ENCODE measurements at regions not wholly inside any gene's neighbourhood (a gene's known extent, or its start where the extent isn't known, plus 50 kb on each side); places are given as distances from the start of the nearest gene placed in this dataset.
"Not testable (repeated sequence)": the region's sequence is repeated elsewhere in the genome, so short reads cannot be mapped to it uniquely, and the experiment has no call there.

DNA sequence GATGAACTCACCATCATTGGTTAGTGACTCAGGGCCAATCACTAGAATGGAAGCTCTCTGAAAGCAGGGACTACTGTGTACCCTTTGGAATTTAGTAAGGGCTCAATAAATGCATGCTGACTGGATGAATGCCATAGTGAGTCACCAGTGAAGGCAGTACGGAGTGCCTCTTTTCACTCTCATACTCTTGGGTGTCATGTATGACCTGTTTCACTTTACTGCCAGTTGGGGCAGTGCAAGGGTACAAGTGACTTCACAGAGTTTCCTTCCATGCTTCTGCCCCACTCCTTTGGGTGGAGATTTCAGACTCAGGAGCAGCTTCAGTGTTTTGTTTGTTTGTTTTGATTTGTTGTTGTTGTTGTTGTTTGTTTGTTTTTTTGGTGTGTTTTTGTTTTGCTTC, 57.7 kb downstream of the SOX3 start:
- no peak for ATAC-seq

DNA sequence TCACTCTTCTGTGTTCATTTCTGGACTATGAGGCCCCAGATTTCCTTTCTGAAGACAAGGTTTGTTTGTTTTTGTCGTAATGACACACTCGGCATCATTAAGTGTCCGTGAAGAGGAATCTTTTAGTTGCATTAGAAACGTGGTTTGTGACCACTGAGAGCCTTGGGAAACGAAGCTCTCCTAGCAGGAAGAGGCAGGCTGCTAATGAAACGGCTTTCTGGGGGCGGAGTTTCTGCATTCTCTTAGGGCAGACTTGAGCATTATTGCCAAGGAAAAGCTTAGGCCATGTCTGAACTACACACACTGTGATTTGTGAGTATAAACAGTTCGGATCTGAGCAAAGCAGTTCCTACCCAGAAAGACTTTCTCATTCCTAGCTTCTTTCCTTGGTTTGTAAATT, 64.0 kb downstream of the SOX3 start:
- no peak for ATAC-seq

DNA sequence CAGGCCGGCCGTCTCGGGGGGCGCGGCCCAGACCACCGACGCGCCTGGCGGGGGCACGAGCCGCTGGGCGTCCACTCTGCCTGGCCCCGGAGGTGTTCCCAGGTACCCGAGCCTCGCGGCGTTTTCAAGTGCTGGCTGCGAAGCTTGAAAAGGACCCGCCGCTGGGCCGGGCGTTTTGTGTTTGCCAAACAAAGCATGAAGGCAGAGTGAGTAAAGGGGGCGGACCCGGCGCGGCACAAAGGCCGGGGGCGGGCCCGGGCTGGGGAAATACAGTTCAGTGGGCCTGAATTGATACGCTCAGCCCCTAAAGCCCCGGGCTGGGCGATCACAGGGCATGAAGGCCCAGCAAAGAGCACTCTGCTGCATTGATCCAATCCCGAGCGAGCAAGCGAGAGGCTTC, 65.4 kb downstream of the SOX3 start:
- ATAC-seq: no peak

DNA sequence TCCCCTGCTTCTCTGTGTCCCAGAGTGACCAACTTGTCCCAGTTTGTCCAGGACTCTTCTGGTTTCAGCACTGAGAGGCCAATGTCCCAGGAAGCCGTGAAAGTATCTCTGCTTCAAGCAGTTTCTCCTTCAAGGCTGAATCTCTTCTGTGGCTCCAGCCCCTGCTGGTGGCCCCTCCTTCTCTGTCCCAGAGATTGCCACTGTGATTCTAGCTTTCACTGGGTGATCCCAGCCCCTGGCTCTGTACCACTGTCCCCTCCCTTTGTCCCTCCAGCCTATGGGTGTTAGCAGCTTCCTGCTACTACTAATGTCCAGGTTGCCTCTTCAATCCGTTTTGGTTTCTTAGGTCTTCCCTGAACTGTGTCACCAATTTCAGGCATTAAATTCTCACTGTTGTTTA, 70.5 kb downstream of the SOX3 start:
- no peak for ATAC-seq

DNA sequence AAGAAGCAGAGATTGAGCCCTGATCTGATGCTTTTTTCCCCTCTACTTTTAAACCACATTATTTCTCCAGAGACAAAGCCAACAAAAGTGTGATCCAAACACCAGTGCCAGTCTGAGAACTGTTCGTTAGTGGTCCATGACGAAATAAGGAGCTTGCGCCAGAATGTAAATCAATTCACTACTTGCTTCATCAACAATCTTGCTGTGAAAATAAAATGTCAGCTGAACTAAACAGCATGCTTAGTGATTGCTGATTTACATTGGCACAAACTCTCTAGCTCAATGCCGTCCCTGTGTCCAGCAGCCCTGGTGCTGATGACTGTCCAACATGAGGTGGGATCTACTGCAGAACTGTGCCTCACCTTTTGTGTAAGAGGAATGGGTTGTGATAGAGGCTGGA, 71.3 kb downstream of the SOX3 start:
- no peak for ATAC-seq

DNA sequence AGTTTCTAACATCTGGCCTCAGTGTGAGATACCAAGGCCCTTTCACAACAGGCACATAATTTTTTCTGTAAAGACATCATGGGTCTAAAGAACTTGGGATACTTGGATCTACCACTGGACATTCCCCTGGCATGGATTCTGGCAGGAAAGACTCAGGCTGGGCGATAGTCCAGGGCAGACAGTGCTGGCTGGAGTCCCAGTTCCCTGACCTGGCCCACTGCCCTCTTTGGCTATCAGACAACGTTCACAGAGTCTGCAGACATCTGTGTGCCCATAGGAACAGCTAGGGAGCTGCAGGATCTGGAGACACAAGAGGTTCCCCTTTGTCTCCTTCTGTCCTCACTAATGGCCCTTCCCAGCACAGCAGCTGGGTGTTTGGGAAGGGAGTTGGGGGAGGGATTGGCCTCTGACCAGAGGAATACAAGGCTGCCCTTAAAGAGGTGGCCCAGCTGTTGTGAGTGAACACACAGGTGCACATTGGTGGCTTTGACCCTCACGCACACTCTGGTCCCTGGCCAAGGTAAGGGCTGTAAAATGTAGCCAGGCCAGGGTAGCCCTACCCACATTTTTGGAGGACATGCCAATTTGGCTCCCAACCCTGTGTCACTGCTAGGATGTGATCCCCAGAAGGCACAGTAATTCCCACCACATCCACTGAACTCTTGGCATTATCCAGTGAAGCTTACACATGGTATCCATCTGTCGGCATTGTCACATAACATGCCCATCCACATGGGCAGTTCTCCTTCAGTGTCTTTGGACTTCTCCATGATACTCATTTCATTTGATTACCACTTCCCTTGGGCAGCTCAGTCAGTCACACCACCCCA, 72.3 kb downstream of the SOX3 start:
- ATAC-seq: no peak

DNA sequence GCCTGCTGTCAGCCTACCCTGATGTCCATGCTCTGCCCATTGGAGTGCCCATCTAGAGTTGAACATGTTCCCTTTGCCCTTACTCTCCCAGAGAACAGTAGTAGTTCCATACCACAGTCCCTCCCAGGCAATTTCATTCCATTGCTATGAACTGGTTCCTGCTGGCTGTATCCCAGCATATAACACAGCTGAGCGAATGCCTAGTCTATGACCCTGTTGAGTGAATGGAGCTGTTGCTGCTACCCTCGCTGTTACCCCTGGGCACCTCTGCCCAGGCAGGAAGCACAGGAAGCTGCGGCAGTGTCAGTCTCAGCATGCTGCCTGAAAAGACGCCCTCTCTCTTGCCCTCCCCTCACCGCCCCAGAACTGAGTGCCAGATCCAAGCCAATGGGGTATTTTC, 73.3 kb downstream of the SOX3 start:
- ATAC-seq: no peak

DNA sequence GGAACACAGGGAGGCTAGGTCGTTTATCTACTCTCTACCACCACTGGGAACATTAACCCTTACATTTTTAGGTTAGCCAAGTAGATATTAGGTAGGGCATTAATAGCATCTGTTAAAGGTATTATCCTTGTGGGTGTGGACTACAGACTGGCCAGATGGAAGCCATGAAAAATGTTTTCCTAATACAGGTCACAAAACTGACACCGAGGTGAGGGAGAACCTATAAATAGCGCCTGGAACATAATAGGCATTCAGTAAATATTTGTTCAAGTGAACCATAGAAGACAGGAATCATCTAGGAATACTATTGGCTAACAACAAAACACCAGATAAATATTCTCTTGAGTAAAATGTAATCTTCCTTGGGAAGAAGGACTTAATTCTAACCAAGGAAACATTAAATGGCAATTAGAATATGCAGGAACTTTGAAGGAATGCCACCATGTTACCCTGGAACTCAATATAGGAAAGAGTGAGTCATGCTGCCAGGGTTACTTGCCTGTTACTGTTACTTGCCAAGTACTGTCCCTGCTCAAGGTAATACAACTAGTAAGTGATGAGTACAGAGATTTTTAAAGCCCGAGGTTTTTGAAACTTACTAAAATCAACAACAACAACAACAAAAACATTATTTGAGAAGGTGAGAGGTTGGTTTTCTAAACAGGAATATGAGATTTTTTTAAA, 79.0 kb downstream of the SOX3 start:
- ATAC-seq: no peak

DNA sequence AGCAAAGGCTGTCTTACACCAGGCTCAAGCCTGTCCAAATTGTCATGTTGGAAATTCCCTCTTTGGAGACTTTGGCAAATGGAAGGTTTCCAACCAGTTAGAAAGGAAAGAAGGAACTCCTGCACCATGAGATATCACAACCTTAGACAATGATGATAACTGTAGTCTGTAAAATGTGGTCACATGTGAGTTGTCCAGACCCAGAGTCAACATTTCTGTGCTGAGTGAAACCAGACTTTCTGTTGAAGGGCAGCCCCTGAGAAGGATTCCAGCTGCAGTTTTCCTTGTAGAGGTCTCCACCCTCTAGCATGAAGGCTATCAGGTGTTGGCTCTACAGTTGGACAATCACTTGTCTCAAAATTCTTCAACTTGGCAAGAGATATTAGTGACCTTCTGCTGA, 82.4 kb downstream of the SOX3 start:
- ATAC-seq: no peak

DNA sequence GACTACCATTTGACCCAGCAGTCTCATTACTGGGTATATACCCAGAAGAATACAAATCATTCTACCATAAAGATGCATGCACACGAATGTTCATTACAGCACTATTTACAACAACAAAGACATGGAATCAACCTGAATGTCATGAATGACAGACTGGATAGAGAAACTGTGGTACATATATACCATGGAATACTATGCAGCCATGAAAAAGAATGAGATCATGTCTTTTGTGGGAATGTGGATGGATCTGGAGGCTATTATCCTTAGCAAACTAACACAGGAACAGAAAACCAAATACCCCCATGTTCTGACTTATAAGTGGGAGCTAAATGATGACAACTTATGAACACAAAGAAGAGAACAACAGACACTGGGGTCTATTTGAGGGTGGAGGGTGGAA, 102.7 kb downstream of the SOX3 start:
- not testable (repeated sequence) for ATAC-seq

DNA sequence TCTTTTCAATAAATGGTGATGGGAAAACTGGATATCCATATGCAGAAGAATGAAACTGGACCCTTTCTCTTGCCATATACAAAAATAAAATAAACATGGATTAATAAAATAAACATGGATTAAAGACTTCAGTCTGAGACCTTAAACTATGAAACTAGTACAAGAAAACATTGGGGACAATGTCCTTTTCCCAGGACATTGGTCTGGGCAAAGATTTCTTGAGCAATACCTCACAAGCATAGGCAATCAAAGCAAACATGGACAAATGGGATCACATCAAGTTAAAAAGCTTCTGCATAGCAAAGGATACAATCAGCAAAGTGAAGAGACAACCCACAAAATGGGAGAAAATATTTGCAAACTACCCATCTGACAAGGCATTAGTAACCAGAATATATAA, 108.5 kb downstream of the SOX3 start:
- not testable (repeated sequence) for ATAC-seq

DNA sequence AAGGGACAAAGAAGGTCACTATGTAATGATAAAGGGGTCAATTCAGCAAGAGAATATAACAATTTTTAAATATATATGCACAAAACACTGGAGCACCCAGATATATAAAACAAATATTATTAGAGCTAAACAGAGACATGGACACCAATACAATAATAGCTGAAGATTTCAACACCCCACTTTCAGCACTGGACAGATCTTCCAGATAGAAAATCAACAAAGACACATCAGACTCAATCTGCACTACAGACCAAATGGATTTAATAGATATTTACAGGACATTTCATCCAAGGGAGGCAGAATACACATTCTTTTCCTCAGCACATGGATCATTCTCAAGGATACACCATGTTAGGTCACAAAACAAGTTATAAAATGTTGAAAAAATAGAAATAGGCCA, 111.4 kb downstream of the SOX3 start:
- ATAC-seq: no peak

DNA sequence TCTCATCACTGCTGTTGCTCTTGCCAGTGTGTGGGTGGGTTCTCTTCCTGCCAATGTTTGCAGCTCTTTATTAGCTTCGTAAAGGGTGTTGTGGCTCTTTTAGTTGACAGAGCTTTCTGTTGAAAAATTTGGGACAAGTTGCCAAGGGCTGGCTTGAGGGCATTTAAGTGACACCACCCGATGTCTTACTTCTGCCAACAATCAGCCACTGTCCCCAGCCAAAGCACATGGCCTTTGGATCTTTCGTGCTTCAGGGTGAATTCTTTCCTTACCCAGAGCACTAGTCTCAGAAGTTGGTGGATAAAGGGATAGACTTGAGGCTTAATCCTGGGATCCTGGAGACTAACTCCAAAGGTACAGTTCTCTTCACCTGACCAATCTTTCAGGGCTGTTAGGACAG, 113.6 kb downstream of the SOX3 start:
- no peak for ATAC-seq

DNA sequence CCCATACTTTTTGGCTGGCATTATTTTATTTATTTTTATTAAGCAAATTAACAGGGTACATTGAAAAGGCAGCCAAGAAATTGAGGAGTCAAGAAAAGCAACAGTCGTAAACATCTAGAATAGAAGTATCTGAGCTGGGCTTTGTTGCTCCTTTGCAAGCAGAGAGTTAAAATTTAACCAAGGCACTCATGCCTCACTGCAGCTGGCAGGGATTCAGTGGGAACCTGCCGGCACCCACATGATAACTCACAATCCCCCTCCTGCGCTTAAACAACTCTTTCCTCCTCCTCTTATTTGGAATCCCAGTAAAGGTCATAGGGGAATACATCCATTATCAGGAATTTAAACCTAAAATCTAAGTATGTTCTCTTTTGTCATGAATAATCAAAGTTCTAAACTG, 115.5 kb downstream of the SOX3 start:
- ATAC-seq: no peak

DNA sequence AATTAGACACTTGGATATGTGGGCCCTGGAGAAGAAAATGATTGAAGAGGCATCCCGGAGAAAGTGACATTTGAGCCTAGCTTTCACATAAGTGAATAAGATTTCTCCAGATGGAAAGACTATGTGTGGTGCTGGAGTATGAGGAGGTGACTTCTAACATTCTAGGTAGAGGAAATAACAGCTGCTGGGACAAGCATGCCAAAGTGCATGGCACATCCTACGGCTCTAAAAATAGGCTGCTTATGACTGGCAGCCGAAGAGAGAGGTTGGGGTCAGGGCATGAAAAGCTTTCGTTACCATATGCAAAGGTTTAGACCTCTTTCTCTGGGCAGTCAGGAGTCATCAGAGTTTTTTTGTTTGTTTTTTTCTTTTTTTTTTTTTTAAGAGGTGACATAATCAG, 142.0 kb downstream of the SOX3 start:
- ATAC-seq: no peak

DNA sequence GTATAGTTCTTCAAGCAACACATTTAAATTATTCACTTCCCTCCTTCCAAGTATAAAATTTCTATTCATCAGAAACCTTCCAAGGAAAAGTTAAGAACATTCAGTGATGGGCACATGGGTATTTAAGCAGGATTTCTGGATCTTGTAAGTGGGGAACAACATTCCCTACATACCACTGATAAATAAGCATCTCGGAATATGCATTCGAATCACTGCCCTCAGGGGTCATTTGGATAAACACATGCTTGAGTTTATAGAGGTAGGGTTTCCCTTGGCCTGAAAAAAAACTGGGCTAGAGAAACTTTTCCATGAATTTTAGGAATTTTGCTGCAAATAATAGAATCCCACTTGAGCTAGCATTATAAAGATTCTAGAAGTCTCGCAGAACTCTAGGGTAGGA, 143.9 kb downstream of the SOX3 start:
- ATAC-seq: no peak

DNA sequence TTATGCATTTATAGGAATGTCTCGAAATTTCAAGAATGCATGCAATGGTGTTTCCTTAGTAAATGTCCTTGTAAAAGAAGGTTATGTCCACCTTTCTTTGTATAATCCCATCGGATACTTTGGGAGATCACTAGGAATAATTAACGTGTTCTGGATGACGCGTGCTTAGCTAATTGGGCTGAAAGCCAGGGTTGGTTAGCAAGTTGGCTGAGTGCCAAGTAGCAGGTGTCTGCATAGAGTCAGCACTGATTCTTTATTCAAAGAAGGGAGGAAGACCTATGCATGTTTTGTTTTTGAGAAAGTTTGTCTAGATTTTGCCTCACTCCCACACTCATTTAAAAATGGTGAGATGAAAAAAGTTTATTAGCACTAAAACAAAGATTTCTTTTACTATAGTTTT, 144.6 kb downstream of the SOX3 start:
- no peak for ATAC-seq

DNA sequence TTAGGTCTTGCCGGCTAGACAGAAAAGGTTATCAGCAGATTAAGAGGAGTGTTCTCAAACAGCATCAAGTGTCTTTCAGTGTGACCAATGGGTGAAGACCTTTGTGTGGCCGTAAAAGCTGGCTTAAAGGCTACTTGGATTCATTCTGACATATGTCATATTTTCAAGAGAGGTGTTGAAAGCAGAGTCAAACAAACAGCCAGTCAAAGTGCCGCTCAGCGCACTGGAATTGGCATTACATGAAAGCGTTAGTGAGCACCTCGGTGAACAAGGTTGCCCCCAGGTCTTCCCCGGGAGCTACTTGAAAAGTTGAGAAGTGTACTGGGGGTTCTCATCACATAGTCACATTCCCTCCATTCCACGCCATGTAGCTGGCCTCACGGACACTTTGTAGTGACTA, 148.9 kb downstream of the SOX3 start:
- ATAC-seq: no peak

DNA sequence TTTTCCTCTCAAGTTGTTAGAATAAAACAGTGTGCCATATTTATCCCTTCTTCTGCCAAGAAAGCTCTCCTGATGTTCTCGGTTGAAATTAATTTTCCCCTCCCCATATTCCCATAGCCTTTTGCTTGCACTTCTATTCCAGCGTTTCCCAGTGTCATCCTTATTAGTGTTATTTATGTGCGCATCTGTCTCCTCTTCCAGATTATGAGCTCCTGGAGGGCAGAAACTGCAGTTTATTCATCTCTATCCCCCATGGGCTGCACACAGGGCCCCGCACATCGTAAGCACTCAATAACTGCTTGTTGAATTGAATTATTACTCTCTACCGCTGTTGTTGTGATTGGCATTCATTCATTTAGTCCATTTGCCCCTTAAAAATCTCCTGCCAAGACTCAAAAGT, 149.4 kb downstream of the SOX3 start:
- ATAC-seq: no peak

DNA sequence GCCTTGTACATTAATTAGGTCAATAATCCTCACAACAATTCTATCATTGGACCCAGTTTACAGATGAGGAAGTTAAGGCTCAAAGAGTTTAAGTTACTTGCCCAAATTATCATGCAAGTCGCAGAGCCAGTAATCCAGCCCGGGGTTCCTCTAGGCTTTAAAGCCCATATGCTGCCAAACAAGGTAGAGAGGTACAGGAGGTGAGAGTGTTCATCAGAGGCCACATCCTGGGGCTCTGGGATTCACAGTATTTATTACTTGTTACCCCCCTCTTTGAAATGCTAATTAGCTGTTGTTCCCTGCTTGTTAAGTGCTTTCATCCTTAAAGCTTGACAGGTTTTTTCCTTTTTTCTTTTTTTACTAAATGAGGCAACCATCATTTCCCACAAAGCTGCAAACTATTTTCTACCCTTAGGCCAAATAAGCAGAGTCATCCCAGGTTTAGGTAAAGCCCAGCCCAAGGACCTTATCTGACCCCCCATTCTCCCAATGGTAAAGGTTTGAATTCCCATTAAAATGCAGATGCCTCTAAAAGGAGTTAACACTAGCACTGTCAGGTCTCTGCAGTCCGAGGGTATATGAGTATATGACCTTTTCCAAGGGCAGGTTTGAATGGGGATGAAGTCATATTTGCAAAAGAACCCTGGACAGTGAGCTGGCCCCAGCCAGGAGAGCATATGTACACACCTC, 150.3 kb downstream of the SOX3 start:
- ATAC-seq: no peak

DNA sequence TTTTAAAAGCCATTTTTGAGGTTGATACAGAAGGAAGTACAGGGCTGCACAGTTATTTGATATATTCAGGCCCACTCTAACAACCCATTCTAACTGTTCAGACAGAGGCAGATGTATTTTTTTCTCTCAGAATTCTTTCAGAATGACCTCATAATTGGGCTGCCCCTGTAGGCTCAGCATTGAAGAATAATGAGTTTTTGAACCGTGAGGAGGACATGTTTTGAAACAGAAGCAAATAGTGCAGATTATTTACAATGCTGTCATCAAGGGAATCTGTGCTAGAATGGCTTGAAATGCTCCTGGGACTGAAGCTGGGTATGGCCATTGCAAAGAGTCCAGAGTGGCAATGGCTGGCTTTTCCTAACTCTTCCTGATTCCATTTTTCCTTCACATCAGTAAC, 158.1 kb downstream of the SOX3 start:
- ATAC-seq: no peak

DNA sequence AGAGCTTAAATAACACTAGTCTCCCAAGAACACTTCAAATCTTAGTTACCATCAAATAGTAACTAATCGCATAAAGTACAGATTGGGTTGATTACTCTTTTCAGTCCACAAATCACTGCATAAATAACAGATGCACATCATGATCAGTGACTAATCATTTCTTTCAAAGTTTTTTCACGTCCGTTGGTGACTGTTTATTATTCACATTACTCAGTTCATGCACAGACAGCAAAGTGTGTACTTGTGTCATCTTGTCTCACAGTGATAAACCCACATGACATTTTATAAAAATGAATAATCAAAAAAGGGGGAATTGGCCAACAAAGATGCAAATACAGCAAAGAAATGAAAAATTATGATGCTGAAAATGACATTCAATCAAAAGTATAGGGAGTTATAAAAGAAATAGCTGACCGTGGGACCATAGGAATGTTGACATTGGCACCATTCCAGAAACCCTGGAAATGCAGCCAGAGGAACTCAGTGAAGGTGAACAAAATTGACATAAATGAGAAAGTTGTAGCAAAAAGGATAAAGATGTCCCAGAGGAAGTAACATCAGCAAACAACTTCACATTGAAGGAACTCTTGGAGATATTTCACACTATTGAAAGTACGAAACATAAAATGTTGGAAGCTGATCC, 161.5 kb downstream of the SOX3 start:
- ATAC-seq: no peak

DNA sequence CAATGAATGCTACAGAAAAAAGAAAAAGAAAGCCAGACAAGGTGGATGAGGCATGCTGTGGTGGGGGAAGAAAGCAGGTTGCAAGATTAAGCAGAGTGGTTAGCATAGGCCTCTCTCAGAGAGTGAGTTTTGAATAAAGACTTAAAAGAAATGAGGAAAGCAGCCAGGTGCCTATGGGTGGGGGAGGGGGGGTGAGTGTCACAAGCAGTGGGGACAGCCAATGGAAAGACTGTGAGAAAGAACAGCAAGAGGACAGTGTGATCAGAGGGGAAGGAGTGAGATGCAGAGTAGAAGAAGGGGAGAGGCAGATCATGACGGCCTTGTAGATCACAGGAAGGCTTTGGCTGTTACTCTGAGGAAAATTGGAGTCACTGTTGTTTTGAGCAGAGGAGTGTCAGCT, 162.5 kb downstream of the SOX3 start:
- no peak for ATAC-seq

DNA sequence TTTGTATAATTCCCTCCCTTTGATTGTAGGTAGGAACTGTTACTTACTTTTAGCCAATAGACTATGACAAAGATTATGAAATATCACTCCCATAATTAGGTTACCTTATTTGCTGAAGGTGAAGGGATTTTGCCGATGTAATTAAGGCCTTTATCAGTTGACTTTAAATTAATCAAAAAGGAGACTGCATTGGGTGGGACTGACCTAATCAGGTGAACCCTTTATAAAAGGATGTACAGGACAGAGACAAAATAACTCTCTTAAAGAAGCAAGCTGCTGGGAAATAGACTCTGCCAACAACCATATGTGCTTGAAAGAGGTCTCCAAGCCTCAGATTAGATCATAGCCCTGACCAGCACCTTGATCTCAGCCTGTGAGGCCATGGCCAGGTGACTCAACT, 167.6 kb downstream of the SOX3 start:
- no peak for ATAC-seq

Measured in activated CD4-positive, CD25-positive, alpha-beta regulatory T cell treated with anti-CD3 and anti-CD28 coated beads, Interleukin-2, amount 50 U/mL, for 24 hours (primary cell).